ENCODE measurements at regions not wholly inside any gene's neighbourhood (a gene's known extent, or its start where the extent isn't known, plus 50 kb on each side); places are given as distances from the start of the nearest gene placed in this dataset.
"Not testable (repeated sequence)": the region's sequence is repeated elsewhere in the genome, so short reads cannot be mapped to it uniquely, and the experiment has no call there.

DNA sequence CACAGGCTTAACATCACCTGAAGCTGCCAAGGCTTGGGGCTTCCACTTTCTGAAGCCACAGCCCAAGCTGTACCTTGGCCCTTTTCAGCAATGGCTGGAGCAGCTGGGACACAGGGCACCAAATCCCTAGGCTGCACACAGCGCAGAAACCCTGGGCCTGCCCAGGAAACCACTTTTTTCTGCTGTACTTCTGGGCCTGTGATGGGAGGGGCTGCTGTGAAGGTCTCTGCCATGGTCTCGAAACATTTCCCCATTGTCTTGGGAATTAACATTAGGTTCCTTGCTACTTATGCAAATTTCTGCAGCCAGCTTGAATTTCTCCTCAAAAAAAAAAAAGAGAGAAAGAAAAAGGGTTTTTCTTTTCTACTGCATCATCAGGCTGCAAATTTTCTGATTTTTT lies 219.1 kb downstream of the RPL10L start:
- DNase-seq: no peak

DNA sequence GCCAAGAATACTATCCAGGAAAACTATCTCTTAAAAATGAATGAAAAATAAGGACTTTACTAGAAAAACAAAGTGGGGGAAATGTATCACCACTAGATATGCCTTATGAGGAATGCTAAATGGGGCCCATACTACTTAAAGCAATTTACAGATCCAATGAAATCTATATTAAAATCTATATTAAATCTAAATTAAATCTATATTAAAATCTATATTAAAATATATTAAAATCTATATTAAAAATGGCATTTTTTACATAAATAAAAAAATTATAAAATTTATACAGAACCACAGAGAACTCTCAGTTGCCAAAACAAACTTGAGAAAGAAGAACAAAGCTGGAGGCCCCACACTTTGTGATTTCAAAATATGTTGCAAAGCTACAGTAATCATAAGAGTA lies 234.5 kb downstream of the RPL10L start:
- no peak for DNase-seq

- DNase-seq: no peak
Measured at GRCh38 chr14:46404865-46405811, 246.4 kb downstream of the RPL10L start.

- not testable (repeated sequence) for DNase-seq
Measured at GRCh38 chr14:46402001-46402690, 249.4 kb downstream of the RPL10L start.

GRCh38 chr14:46401066-46401465 lies 250.5 kb downstream of the RPL10L start:
- no peak for DNase-seq

GRCh38 chr14:46399049-46399448 lies 252.5 kb downstream of the RPL10L start:
- peak; percentile 38 for DNase-seq

DNA sequence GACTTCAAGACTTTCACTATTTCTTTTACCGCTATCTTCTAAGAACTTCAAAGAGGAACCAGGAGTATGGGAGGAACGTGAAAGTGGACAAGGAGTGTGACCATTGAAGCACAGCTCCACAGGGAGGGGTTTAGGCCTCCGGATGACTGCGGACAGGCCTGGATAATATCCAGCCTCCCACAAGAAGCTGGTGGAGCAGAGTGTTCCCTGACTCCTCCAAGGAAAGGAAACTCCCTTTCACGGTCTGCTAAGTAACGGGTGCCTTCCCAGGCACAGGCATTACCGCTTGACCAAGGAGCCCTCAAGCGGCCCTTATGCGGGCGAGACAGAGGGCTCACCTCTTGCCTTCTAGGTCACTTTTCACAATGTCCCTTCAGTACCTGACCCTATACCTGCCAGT lies 267.0 kb downstream of the RPL10L start:
- DNase-seq: no peak

- DNase-seq: no peak
Measured at GRCh38 chr14:46381674-46382073, 269.9 kb downstream of the RPL10L start.

- no peak for DNase-seq
Measured at GRCh38 chr14:46378248-46378647, 273.3 kb downstream of the RPL10L start.

- no peak for DNase-seq
Measured at GRCh38 chr14:46377305-46377704, 274.3 kb downstream of the RPL10L start.

DNA sequence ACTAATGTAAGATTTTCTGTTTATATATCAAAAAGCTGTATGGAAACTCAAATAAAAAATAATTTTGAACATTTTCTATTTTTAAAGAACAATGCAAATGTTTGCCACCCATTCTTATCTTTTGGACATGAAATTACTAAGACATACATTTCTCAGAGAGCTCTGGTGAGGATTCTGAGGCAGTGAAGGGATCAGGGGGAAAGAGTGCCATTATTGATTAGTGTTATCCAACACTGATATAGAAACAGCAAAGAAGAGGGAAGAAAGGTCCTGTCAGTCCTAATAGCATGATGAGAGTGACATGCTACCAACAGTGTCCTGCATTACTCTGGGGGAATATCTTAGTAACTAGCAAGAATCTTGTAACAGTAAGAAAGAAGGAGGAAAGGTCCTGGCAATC lies 282.2 kb downstream of the RPL10L start:
- DNase-seq: no peak

- DNase-seq: no peak
Measured at GRCh38 chr14:46368275-46368674, 283.3 kb downstream of the RPL10L start.

DNA sequence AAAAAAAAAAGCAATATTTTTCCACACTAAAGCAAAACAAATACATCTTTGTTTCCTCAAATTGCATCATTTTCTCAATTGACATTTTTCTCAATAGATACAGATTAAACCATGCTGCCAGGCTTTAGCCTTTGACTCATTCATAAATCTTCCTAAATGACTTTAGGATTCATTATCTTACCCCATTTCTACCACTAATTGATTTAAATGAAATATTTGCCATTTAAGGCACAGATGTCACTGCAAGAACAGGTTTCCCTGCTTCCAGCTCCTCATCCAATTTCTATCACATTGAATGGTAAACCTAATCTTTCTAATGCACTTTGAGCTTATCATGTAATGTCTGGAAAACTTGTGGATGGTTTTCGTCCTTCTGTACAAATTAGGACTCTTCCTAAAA lies 298.7 kb downstream of the RPL10L start:
- DNase-seq: no peak

DNA sequence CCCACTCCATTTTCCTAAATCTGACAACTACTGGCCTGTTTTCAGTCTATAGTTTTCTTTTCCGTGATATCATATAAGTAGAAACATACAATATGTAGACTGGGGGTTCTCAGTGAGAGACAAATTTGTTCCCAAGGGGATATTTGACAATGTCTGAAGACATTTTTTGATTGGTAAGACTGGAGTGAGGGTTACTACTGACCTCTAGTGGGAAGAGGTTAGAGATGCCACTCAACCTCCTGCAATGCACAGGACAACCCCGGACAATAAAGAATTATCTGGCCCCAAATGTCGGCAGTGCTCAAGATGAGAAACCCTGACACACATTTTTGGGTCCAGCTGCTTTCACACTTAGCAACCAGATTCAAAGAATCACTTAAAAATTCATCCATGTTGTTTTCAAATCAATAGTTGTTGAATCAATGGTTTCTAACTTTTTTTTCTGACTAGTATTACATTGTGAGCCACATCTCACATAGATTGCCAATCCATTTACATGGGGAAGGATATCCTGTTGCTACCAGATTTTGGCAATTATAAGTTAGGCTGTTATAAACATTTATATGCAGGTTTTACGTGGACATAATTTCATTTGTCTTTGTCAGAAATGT lies 307.1 kb downstream of the RPL10L start:
- peak; percentile 14 for DNase-seq

GRCh38 chr14:46325777-46326176 lies 325.8 kb downstream of the RPL10L start:
- no peak for DNase-seq

GRCh38 chr14:46325157-46325556 lies 326.4 kb downstream of the RPL10L start:
- DNase-seq: no peak

GRCh38 chr14:46323404-46323762 lies 328.2 kb downstream of the RPL10L start:
- no peak for DNase-seq

DNA sequence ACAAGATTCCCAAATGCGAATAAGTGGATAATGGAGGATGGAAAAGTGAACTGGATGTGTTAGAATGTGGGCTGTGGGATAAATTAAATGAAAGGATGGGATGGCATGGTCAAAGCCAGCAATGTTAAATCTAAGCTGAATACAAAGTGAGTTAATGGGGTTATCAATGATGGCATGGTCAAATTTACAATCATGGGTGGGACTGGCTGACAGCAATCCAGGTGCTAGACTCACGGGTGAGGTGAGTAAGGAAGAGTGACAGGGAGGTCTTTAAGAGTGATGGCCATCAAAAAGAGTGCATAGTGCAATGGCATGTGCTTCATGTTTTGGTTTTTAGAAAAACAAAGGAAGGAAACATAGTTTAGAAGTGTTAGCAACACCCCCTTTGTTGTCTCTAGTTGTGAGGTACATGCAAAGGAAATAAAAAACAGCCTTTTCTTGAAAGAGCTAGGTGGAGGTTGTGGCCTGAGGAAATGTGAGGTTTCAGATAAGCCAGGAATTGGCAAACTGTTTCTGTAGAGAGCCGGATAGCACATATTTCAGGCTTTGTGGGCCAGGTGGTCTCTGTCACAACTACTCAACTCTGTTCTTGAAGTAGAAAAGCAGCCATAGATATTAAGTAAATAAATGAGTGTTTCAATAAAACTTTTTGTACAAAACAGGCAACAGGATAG lies 328.7 kb downstream of the RPL10L start:
- DNase-seq: no peak

GRCh38 chr14:46322076-46322475 lies 329.5 kb downstream of the RPL10L start:
- DNase-seq: no peak

DNA sequence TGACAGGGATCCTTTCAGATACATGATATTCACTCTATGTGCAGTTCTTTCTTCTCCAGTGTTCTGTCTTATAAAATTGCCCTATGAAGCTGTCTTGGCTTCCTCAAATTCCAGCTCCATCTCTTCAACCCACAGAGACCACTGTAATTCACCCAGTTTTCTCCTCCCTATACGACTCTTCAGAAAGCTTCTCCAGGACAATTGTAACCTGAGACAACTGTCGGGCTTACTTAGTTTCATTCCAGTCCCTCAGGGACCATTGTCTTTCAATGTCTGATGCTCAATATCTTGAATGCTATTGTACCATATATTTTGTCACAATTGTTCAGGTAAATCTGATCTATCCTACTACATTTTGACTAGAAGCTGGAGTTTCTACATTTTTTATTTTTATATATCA lies 345.3 kb downstream of the RPL10L start:
- no peak for DNase-seq

GRCh38 chr14:46300765-46301164 lies 350.8 kb downstream of the RPL10L start:
- DNase-seq: no peak

DNA sequence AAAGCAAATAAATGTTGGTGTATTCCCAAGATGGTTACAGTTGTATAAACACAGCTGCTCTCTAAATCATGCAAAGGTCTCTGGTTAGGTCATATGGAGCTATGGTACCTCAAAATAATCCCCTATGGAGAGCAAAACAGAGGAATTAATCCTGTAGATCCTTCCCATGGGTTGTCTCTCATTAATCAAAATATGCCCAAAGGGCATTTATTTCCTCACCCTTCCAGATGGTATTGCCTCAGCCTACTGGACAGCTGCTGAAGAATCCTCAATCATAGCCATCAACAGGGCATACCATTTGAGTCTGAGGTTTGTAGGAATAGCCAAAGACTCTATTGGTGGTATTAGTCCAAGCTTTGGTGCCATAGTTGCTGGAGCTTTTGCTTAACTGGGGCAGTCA lies 360.9 kb downstream of the RPL10L start:
- DNase-seq: peak; percentile 46

GRCh38 chr14:46279776-46280175 lies 371.8 kb downstream of the RPL10L start:
- DNase-seq: no peak
